Right kidney (tissue), 1 donor: ENCODE measurements at regions not wholly inside any gene's neighbourhood (a gene's known extent, or its start where the extent isn't known, plus 50 kb on each side); places are given as distances from the start of the nearest gene placed in this dataset.

Source experiments
- DNase-seq: peaks from one replicate; pipeline ENCODE4 v3.0.0-alpha.2; 2016

DNA sequence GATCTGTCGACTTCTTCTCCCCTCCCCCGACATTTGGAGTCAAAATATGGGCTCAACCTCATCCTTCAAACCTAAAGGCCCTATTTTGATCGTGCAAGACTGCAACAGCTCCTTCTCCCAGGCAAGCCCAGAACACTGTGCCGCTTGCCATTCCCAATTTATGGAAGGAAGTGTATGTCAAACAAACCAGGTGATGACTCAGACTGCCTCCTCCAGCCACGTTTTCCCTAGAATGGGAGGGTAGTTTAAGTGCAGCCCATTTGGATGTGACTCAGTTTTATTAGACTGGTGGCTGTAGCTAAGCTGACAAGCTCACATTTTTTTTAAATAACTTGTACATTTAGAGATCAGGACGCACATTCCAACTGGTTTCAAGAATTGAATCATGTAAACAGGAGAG is 570.4 kb upstream of the DIPK2B start:
- DNase-seq: no peak

DNA sequence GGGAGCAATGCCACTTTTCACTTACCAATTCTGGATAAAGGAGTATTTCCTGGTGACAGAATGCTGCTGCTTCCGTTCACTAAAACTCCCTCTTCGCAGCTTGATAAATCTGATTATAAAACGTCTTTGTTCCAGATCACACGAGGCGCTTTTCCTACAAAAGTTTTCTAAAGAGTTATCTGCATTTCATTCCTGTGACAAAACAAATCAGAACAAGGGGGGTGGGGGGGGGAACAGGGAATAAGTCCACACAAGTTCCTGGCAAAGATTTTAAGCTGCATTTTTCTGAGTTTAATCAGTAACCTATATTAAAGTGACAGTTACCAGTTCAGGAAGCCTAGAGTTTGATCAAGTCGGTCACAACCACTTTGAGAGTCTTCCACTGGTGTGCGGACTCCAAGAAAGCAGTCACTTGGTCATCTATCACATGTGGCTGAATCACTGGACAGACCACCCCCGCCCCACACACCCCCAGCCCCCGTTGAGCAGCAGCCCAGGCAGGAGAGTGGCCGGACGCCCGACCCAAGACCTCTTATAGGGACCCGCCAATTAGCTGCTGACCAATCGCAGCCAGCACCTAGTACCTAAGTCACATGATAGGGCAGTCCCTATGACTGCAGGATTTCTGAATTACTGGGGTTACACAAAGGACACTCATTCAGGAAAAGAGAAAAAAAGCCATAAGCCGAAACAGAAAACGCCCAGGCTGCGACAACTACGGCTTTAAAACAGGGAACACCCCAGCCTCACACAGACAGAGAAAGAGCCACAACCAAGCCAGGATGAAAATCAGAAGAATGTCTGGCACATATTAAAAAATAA is 569.3 kb upstream of the DIPK2B start:
- DNase-seq: peak; percentile 43

DNA sequence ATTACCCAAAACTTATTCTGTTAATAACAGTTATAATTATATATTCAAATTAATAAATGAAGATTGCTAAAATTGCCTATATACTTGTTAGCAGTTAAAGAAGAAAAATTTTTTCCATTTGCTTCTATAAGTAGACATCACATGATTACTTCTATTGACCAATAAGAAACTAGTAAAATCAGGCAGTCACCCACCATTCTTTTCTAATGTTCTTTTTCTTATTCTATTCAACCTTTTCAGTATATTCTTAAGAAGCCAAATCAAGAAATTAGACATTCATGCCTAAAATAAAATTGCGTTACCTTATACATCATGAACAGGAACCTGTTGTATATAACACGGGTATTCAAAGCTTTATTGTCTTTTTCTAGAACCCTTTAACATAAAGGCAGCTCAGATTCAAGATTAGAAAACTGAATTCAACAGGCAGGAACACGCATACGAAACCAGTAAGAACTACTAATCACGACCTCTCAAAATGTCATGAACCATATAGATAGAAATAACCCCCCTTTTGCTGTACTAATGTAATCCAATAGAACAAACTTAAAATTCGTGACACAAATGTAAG is 568.1 kb upstream of the DIPK2B start:
- DNase-seq: no peak

DNA sequence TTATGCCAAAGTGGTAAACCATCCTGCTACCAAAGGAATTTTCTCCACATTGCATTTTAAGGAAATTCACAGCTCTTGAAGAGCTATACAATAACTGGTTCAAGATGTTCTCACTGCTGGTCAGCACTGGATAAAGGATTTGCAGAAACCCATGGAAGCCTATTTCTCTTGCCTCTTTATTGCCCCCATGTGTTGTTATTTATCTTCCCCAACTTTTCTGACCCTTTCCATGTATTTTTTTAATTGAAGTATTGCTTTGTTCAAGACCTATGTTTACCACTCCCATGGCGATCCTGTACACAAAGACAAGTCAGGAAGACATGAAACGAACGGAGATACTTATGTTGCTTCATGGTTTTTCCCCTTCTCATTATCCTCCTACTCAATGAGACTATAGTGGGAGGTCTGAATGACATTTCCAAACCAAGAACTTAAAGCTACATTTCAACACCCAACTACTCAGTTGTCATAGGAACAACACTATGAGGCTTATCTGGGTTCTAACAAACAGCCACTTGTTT is 566.4 kb upstream of the DIPK2B start:
- no peak for DNase-seq

DNA sequence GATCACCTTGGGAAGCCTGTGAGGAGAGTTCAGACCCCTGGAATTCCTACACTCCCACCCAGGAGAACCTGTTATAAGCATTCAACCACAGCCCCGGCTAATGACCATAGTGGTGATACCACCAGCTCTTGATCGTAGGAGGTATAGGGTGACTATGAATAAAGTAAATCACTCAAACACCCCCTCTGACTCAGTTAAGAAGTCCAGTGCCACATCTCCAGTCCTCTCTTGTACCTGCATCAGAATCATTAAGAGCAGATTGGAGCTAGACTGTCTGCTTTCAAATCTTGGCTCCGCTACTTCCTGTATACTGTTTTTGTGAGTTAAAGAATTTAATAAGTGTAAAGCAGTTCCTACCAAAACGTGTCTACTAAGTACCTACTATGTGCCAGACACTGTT is 565.1 kb upstream of the DIPK2B start:
- no peak for DNase-seq

DNA sequence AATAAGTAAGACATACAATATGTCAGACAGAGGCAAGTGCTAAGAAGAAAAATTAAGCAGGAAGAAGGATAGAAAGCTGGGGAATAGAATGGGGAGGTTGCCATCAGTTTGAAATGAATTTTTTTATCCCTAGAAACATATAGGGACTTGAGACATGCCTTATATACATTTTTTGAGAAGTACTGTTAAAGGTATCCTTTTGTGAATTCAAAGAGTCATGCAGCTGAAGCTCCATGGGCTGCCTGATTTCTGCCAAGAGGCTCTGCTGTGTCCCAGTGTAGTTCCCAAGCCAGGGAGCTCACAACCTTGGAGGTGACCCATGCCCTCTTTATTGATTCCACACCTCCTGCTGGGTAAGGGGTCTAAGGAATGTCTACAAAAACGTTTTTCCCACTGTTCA is 564.6 kb upstream of the DIPK2B start:
- no peak for DNase-seq

DNA sequence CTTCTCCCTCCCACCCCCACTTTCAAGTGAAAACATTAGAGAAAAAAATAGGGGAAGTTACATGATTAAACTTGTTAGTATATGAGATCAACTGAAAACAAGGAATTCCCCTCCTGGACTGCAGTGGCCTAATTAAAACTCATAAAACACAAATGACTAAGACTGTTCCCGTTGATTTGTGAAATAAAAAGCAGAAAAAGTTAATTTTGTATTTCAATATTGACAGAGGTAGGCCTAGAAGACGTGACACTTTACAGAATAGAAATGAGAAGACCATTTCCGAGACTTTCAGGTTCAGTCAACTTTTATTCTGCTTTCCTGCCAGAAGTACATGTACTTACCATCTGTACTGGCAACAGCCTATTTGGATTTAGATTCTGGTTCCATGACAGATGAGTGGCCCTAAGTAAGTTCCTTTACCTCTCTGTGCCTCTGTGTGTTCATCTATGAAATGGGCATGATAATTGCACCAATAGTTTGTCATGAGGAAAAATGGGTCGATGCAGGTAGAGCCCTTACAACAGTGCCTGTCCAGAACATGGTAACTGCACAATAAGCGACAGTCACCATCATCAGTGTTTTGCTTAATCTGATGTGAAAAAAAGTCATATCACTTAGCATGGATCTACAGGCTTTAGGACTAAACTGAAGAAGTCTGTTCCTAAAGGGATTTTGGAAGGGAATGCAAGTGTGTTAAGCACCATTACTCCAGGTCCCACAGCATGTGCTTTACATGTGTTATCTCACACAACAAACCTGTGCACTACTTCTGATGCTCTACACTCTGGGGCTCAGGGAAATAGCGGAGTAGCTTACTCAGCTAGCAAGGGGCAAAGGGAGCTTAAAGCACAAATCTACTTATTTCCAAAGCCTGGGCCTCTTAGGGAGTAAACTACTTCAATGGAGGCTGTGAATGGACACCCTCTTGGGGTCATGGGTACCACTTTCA is 562.3 kb upstream of the DIPK2B start:
- no peak for DNase-seq

DNA sequence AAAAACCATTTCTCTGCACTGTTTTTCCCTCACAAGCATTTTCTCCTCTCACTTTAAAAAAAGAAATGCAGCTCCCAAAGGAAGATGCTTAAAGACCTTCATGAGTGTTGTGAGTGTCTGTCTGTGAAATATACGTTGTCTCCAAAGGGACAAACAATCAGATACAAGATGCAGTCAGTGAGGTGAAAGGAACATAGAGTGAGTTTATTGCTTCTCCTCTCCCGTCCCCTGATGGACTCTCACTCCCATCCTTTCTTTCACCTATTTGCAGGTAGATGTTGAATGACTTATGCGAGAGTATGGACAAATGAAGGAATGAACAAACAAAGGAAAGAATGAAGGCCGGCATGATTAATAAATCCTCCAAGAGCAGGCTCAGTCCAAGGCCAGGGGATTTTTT is 561.2 kb upstream of the DIPK2B start:
- DNase-seq: no peak

DNA sequence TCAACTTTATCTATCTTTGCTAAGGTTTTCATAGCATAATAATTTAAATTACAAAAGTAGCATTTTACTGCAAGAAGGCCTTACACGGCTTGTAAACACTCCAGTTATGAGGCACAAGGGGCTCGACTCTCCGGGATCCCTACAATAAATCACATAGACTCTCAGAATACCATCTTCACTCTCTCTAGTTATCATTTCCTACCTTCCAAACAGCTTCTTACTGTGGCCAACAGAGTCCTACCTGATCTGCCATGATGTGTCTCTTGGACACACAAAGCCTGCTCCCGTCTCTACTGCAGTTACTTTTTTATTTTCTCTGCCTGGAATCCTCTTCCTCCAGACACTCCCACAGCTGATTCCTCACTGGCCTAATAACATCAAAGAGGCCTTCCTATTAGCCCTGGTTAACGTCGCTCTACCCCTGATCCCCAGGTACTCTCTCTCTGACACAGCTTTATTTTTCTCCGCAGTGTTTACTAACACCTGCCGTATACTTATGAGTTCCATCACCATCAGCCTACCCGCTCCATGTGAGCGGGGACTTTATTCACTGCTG is 559.6 kb upstream of the DIPK2B start:
- no peak for DNase-seq

DNA sequence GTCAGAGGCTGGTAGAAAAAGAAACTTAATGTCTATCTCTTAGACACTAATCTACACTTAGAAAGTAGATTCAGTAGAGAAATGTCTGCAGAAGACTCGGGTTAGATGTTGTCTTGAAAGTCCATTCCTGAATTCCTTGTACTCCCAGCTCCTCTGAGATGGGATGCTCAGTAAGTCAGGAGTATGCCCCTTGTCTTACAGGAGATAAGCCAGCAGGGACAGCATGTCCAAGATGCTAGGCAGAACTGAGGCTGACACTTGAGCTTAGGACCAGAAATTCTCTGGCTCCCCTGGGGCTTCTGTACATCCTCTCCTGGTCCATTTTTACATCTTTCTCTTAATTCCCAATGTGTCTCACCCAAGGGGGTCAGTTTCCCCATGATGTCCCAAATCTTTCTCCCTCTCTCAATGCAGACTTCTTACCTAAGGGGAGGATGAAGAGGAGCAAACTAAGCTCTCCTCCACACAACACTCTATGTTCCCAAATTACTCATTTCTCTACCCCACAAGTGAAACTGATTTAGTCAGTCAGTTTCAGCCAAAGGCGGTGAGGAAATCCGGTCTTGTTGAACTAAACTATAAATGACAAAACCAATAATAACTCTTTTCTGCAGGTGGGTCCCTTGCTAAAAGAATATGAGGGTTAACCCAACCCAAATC is 558.2 kb upstream of the DIPK2B start:
- no peak for DNase-seq

DNA sequence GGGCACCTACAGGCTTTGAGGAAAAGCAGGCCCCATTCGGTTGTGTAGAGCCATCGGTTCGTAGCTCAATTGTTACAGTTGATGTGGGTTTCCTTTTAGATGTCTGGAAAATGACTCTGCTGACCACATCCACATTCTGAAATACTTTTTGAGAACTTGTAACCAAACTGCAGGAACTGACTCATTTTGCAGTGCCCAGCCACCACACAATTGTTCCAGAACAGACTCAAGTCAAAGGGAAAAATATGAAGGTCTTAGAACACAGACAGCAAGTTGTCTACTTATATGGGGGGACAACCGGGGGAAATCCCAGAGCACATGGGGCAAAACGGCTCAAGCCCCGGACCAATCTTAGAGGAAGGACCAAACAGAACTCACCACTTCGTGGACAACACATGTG is 557.6 kb upstream of the DIPK2B start:
- no peak for DNase-seq

DNA sequence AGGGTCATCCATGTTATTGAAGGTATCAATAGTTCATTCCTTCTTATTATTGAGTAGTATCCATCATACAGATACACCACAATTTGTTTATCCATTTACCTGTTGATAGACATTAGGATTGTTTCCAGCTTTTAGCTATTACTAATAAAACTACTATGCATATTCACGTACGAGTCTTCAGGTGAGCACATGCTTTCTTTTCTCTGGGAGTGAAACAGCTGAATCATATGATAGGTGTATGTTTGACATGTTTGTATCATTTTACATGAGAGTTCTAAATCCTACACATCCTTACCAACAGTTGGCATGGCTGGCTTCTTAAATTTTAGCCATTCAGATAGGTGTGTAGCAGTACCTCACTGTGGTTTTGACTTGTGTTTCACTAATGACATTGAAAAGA is 556.6 kb upstream of the DIPK2B start:
- no peak for DNase-seq

DNA sequence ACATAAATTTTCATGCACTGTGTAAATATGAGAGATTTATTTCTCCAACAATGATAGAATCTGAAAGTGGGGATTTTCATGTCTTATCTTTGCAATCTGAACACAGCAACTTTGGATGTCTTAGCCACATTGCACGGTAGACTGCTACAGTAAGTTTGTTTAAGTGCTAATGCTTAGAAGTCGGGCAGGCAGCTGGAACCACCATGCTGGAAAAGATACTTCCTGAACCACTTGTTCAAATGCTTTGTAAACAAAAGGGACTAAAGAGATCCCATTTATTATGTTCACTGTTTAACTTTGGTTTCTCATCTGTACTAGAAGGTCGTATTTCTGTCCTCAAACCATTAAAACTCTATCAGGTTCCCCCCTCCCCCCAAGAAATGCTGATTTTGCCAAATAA is 555.9 kb upstream of the DIPK2B start:
- no peak for DNase-seq

DNA sequence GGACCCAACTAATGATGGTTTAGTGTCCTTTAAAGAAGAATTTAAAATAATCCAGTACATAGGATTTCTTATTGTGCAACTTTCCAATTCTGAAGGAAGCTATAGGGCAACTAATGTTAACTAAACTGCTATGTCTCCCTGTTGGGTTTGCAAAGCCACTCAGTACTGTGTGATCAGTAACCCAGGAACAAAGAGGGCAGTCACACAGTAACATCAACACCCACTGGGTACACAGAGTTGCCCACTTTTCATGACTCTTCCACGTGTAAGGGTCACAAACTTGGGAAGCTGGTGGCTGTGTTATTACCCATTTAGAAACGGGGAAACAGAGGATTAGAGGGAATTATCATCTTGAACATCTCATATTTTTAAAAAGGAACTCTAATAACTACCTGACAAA is 555.0 kb upstream of the DIPK2B start:
- no peak for DNase-seq

DNA sequence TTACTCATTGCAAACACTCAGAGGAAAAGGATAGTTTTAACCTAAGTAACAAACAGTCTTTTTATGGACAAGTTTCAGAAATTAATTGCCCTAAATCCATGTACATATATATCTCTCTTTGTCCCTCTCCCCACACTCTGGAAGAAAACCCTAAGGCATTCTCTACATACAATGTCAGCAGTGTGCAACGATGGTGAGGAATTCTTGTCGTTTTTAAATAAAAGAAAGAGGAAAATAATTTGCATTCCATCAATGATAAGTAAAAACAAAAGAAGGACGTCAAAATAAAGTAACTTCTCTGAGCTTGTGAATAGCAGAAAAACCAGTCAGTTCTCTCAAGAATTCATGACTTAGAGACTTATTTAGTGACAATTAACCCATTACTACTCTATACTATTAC is 550.5 kb upstream of the DIPK2B start:
- DNase-seq: no peak

DNA sequence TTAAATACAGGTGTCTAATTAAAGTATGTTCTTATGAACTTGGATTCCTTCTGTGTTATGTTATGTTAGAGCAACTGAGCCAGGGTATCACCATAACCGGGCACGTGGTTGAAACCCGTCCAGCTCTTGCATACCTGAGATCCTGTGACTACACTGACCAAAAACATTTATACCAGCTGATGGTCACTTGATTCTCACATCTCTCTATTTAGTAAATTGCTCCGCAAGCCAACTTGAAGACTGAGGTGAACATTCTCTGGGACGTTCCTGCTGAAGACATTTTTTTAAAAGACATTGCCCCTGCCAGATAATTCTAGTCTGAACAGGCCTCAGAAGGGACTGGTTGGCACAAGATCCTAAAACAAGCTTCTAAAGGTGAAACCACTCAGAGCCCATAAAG is 550.0 kb upstream of the DIPK2B start:
- no peak for DNase-seq

DNA sequence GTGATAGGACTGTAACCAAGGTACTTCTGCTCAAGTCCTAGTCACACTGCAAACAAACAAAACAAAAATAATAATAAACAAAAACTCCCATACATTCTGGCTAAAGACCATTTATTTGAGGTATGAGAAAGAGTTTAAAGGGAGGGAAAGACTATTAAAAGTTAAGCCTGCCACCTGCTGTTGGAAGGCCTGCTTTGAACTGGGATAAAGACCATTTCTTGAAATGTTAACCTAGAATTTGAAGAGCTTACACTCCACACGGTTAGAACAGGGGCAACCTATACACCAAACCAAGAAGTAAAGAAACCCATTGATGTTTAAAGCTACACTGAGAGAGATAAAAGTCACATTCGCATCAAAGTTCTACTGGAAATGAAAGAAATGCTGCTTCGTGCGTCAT is 548.7 kb upstream of the DIPK2B start:
- DNase-seq: no peak

DNA sequence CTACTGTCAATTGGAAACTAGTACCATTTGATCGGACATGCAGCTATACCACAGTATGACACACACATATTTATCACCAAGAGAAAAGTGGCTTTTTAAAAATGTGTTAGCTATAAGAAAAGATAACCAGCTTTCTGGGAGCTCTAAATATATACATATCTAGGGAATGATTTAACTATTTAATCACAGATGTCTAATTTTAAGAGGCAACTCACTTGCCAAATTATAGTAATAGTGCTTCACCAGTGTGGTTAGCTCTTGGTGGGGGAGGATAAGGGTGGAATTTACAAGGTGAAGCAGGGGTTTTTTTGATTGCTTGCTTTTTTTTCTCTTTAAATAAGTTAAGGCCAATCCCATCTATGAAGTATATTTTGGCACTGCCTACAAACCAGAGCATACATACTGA is 547.7 kb upstream of the DIPK2B start:
- DNase-seq: no peak

DNA sequence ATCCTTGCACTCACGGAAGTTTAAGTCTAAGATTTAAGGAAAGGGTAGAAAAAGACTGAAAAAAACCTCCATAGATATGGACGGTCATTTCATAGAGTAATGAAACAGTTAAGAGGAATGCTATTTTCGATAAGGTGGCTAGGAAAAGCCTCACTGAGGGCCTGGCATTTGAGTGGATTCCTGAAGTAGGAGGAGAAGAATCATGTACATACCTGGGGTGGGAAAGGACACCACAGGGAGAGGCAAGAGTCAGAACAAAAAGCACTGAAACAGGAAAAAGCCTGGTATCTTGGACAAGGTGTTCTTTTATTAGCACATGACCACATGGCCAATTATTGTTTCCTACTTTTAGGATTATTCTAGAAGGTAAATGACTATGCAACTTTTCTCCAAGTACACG is 547.2 kb upstream of the DIPK2B start:
- no peak for DNase-seq

DNA sequence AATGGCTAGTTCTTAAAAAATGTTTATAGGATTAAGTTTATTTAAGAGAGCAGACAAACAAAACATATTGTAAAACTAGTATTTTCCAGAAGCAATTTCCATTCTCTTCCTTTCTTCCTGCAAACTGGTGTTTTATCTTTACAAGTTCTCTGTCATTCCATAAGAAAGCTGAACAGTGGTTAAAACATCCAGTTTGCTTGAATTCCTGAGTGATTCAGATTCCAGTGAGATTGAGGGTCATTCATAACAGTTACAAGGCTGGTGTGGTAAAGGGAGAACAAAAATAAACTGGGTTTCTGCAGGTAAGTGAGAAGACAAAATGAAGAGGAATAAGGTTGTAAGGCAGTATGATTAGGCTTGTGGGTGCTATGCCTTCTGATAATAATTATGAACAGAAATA is 544.8 kb upstream of the DIPK2B start:
- DNase-seq: no peak

DNA sequence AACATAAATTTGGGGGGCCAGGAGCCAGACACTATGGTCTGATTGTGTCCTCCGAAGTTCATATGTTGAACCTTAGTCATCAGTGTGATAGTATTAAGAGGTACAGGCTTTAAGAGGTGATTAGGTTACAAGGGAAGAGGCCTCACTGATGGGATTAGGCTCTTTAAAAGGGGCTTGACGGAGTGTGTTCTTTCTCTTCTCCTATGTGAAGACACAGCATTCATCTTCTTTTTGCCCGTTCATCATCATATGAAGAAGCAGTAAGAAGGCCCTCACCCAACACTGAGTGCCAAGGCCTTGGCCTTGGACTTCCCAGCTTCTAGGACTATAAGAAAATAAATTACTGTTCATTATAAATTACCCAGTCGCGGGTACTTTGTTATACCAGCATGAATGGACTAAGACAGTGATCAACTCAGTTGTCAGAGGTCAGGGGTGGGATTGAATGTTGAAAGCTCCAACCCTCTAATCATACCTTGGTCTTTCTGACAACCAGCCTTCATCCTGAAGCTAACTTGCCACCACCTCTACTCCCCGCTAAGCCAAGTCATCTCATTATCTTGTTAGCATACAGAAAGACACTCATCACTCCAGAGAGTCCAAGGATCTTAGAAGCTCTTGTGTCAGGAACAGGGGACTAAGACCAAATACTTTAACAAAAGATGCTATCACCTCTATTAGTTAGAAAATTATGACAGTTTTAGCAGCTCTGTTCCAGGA is 543.4 kb upstream of the DIPK2B start:
- DNase-seq: no peak
